Nucleus accumbens (tissue), 56 donors: ENCODE measurements at regions not wholly inside any gene's neighbourhood (a gene's known extent, or its start where the extent isn't known, plus 50 kb on each side); places are given as distances from the start of the nearest gene placed in this dataset.

ENCODE experiments used
- DNase-seq, 56 donors: peaks; one replicate each; lab custom pipeline; 2025; lab: John Stamatoyannopoulos, UW

DNA sequence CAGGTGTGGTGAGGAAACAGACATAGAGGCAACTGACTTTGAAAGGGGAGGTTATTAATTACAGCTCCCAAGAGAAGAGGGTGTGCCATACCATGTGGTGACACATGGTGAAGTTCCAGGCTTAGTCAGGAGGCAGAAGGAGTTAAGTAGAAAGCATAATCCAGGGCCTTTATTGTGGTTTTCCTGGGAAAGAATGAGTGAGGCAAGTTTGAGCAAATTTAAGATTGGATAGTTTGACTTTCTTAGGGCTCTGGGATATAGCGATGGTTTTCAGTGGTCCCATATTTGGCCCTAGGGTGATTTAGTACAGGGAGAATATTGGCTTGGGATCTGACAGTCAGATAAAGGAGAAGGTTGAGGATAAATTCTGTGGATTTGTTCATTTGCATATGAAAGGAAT is 495.9 kb upstream of the FSTL5 start:
- no peak for DNase-seq

- DNase-seq: no peak
Measured at GRCh38 chr4:162657966-162658365, 494.2 kb upstream of the FSTL5 start.

DNA sequence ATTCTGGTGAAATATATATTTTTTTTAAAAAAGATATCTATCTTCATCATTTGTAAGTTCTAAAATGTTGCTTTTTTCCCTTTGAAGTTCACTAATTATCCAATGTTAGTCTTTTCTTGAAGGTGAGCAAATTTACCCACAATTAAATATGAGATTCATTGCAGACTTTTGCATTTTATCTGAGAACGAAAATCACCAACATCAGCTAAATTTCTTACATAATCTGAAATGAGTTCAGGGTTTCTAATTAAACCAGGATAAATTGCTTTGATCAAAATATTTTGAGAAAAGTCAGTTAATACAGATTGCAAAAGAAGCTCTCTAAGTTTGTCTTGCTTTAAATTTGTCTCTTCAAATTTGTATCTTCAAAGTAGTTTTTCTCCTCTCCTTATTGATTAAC is 486.4 kb upstream of the FSTL5 start:
- DNase-seq: no peak

GRCh38 chr4:162645381-162645780 is 481.6 kb upstream of the FSTL5 start:
- peak in 5 of 56 donors; percentile 1 to 7 (median 4) for DNase-seq

DNA sequence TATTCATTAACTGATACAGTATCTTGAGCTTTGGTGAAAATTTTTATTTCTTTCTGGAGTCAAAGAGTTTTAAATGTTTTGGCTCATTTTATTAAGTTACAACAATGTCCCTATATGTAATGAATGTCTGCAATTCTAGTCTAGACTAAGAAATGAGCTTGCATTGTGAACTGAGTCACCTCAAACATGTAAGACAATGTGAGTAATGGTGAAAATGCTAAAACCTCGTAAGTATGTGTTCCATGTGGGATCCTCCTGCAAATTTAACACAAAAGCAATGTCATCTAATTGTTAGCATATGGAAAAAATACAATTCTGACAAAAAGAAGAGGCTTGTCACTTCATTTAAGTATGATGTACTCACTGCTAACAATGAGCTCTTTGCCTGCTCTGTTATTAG is 480.5 kb upstream of the FSTL5 start:
- no peak for DNase-seq

DNA sequence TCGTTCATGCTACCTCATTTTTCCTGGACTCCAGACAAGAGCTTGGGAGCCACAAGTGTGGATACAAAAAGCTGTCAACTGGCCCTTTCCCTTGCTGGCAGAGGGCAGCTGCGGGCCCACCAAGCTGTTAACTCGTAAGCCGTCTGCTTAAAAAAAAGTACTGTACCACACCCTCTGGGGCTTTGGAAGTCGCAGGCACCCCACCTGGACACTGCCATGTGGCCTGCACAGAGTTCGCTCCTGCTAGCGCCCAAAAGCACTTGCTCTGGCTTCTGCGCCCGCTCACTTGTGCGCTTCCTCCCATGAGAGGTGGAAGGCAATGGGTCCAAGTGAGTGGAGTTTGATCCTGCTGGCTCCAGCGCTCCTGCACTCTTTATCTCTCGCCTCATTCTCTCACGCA is 476.4 kb upstream of the FSTL5 start:
- DNase-seq: no peak

DNA sequence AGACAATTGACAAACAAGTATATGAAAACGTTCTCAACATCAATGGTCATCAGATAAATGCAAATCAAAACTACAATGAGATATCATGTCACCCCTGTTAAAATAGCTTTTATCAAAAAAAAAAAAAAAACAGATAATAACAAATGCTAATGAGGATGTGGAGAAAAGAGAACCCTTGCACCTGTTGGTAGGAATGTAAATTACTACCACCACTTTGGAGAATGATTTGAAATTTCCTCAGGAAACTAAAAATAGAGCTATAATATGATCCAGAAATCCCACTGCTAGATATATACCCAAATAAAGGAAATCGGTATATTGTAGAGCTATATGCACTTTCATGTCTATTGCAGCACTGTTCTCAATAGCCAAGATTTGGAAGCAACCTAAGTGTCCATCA is 470.6 kb upstream of the FSTL5 start:
- no peak for DNase-seq

- no peak for DNase-seq
Measured at GRCh38 chr4:162622664-162623063, 458.9 kb upstream of the FSTL5 start.

- no peak for DNase-seq
Measured at GRCh38 chr4:162610116-162610515, 446.3 kb upstream of the FSTL5 start.

DNA sequence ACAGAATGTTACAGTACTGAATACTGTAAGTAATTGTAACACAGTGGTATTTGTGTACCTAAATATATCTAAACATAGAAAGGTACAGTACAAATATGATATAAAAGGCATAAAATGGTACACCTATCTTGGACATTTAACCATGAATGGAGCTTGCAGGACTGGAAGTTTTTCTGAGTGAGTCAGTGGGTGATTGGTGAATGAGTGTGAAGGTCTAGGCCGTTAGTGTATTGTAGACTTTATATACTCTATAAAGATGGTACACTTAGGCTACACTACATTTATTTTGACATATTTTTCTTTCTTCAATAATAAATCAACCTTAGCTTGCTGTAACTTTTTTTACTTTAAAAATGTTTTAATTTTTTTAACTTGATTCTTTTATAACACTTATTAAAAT is 422.5 kb upstream of the FSTL5 start:
- DNase-seq: no peak

DNA sequence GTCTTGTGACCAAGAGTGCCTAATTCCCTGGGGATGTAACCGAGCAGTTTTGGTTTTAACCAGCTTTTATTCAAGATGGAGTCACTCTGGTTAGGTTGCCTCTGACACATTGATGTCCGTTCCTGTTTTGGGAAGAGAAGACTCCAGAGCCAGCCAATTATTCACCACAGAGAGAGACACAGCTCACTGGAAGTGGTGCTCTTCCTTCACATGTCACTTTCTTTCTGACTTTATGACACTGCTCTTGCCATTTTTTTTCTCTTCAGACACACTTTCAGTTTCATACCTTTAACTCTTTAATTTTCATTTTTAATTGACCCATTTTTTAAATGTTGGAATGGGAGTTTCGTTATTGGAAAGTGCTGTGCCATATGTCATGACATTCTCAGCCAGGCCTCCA is 418.4 kb upstream of the FSTL5 start:
- no peak for DNase-seq

DNA sequence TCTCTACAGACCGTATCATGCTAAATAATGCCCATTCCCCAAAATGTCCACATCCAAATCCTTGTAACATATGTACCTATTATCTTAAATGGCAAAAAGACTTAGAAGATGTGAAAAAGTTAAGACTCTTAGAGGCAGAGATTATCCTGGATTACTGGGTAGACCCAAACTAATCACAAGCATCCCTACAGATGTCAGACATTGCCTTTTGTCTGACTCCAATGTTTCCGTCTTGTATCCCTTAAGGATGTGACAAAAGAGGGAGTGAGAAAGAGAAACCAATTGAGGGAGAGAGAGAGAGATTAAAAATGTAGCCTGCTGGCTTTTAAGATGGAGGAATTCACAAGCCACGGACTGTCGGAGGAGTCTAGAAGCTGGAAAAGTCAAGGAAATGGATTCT is 401.9 kb upstream of the FSTL5 start:
- no peak for DNase-seq

GRCh38 chr4:162560073-162560472 is 396.3 kb upstream of the FSTL5 start:
- DNase-seq: no peak

- DNase-seq: no peak
Measured at GRCh38 chr4:162557516-162558106, 393.8 kb upstream of the FSTL5 start.

DNA sequence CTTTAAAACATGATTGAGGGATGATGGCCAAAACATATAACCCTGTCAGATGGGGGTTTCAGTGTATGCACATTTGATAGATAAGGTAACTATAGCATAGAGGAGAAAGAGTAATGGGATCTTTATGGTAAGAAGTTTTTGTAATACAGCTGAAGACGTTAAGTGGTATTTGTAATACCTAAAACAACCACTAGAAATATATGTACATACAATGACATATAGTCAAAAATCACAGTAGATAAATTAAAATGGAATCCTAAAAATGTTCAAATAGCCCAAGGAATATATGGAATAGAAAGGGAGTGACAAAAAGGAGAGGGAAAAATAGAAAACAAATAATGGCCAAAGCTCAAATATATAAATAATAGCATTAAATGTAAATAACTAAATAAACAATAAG is 371.3 kb upstream of the FSTL5 start:
- DNase-seq: no peak

DNA sequence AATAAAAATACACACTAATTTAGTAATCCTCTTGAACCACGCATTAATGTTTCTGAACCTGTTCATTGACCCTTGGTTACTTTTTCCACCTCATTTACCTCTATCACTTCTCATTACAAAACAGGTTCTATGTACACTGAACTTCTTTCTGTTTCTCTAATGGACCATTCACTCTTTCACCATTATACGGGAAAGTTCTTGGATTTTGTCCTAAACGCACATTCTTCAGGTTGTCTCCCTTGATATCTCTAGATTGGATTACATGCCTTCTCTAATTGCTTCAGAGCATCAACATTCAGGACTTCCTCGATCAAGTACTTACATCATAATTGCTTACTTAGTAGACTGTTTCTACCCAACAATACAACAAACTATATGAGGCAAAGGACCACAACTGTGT is 359.4 kb upstream of the FSTL5 start:
- DNase-seq: no peak

GRCh38 chr4:162522724-162523123 is 358.9 kb upstream of the FSTL5 start:
- DNase-seq: no peak

DNA sequence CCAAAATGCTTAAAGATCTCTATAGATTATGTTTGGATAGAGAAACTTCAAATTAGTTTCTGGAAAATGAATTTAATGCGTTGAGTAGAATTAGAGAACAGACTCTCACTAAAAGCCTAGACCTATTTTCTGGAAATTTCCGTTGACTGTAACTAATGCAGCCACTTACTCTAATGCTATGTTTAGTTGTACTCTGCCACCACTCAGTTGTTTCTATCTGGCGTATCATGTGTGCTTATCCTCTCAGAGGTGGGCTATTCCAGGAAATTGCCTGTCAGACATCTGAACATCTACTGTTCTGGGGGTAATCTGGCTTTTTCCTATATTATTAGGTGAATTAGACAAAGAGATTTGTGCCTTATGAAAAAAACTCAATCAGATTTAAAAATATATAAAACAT is 347.1 kb upstream of the FSTL5 start:
- DNase-seq: no peak

- DNase-seq: no peak
Measured at GRCh38 chr4:162510115-162510514, 346.3 kb upstream of the FSTL5 start.

- no peak for DNase-seq
Measured at GRCh38 chr4:162509333-162509732, 345.5 kb upstream of the FSTL5 start.

GRCh38 chr4:162506253-162506652 is 342.5 kb upstream of the FSTL5 start:
- no peak for DNase-seq

DNA sequence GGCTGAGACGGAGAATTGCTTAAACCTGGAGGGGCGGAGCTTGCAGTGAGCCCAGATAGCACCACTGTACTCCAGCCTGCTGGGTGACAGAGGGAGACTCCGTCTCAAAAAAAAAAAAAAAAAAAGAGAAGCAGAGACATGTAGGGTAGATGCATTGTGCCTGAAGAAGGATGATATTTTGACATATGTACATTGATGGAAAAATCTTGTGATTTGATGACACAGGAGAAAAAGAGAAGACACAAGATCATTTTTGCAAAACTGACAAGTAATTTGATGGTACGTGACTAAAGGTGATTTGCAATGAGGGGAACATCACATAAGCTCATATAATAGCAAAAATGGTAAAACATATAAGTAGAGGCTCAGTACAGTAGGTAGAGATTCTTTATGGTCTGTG is 340.1 kb upstream of the FSTL5 start:
- DNase-seq: no peak

DNA sequence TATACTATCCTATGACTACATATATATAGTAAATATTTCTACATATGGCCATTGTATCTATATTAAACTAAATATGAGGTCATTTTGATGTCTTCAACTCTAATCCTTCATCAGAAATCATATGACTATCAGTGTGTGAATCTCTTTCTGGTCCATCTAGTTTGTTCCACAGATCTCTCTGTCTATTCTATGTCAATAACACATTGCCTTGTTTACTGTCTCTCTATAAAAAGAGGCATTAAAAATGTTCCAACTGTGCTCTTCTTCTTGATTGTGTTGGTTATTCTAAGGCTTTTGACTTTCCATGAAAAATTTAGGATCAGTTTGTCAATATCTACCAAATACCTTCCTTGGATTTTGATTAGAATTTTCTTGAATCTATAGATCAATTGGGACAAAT is 338.3 kb upstream of the FSTL5 start:
- no peak for DNase-seq
